Activated CD4-positive, alpha-beta T cell treated with anti-CD3 and anti-CD28 coated beads for 24 hours (primary cell): ENCODE measurements at regions not wholly inside any gene's neighbourhood (a gene's known extent, or its start where the extent isn't known, plus 50 kb on each side); places are given as distances from the start of the nearest gene placed in this dataset.
"Not testable (repeated sequence)": the region's sequence is repeated elsewhere in the genome, so short reads cannot be mapped to it uniquely, and the experiment has no call there.

ENCODE experiments used
- DNase-seq, 2 donors: peaks; one replicate each; pipeline ENCODE4 v3.0.0-alpha.2; 2020; ENCODE audit warnings: low read depth in 2 of 2

GRCh38 chr6:144359783-144360182 lies 74.6 kb downstream of the UTRN start:
- no peak for DNase-seq

- DNase-seq, result no peak
These were observed 75.3 kb downstream of the UTRN start for GRCh38 chr6:144360401-144360800.

GRCh38 chr6:144361016-144361415 lies 75.9 kb downstream of the UTRN start:
- DNase-seq, result no peak

GRCh38 chr6:144362042-144363018 lies 77.2 kb downstream of the UTRN start:
- no peak for DNase-seq

- DNase-seq, result no peak
These were observed 79.1 kb downstream of the UTRN start for GRCh38 chr6:144364208-144364720.

GRCh38 chr6:144364782-144365181 lies 79.6 kb downstream of the UTRN start:
- DNase-seq, result no peak

GRCh38 chr6:144365271-144365670 lies 80.1 kb downstream of the UTRN start:
- DNase-seq, result no peak

GRCh38 chr6:144369696-144370095 lies 84.6 kb downstream of the UTRN start:
- not testable (repeated sequence) for DNase-seq

GRCh38 chr6:144372116-144372515 lies 87.0 kb downstream of the UTRN start:
- DNase-seq, result no peak

GRCh38 chr6:144372611-144373594 lies 87.8 kb downstream of the UTRN start:
- no peak for DNase-seq

- DNase-seq, result not testable (repeated sequence)
These were observed 89.4 kb downstream of the UTRN start for GRCh38 chr6:144374525-144374924.

- DNase-seq, result no peak
These were observed 92.6 kb downstream of the UTRN start for GRCh38 chr6:144377586-144378210.

GRCh38 chr6:144378437-144378836 lies 93.3 kb downstream of the UTRN start:
- DNase-seq, result no peak

- no peak for DNase-seq
These were observed 94.2 kb downstream of the UTRN start for GRCh38 chr6:144379356-144379755.

- DNase-seq, result not testable (repeated sequence)
These were observed 96.4 kb downstream of the UTRN start for GRCh38 chr6:144381499-144381898.

- DNase-seq, result no peak
These were observed 98.2 kb downstream of the UTRN start for GRCh38 chr6:144383336-144383735.

- no peak for DNase-seq
These were observed 99.3 kb downstream of the UTRN start for GRCh38 chr6:144384427-144384826.

GRCh38 chr6:144389474-144389873 lies 104.3 kb downstream of the UTRN start:
- not testable (repeated sequence) for DNase-seq

- DNase-seq, result no peak
These were observed 105.1 kb downstream of the UTRN start for GRCh38 chr6:144390202-144390601.

GRCh38 chr6:144390886-144391285 lies 105.8 kb downstream of the UTRN start:
- DNase-seq, result no peak

GRCh38 chr6:144392536-144392935 lies 107.4 kb downstream of the UTRN start:
- no peak for DNase-seq

GRCh38 chr6:144394210-144394609 lies 109.1 kb downstream of the UTRN start:
- DNase-seq, result no peak
